ENCODE measurements at regions not wholly inside any gene's neighbourhood (a gene's known extent, or its start where the extent isn't known, plus 50 kb on each side); places are given as distances from the start of the nearest gene placed in this dataset.

- 91% methylated on average over 3 of the region's 3 CpGs; no CpG with 5 or more reads in 1 of the 2 experiments for WGBS, 2 experiments (ENCODE audit: extremely low coverage in 1 of 2, insufficient coverage in 1 of 2, insufficient read length in 1 of 2, insufficient replicate concordance in 2 of 2, low coverage in 1 of 2, low lambda C conversion rate in 2 of 2, missing lambda C conversion rate in 1 of 2)
- Histone ChIP-seq H3K4me3 (ENCODE audit: extremely low read depth in 1 of 4, insufficient read depth in 2 of 4, low read depth in 3 of 4, low read length in 4 of 4) (no peak overlapping the region), H3K9ac (replicated peaks in 1 of 4; ENCODE audit: extremely low read depth in 1 of 4, low read depth in 3 of 4, low read length in 3 of 4) (no peak overlapping the region), H3K23ac (ENCODE audit: insufficient read length) (no peak overlapping the region), H3K27me3 (replicated peaks in 1 of 4; ENCODE audit: control insufficient read depth in 3 of 4, extremely low read depth in 1 of 4, insufficient read depth in 3 of 4, low read length in 3 of 4) (no peaks in the 10 kb centered on the region), H2BK120ac (replicated peaks; ENCODE audit: low read depth, low read length) (no peak overlapping the region), H2AK5ac (ENCODE audit: low read depth, low read length) (no peak overlapping the region), H3K36me3 (ENCODE audit: control insufficient read depth in 2 of 4, insufficient read depth in 4 of 4, low read length in 3 of 4) (no peaks in the 10 kb centered on the region), H3K14ac (ENCODE audit: insufficient read length) (no peak overlapping the region), H4K8ac (ENCODE audit: extremely low read depth, insufficient read depth, low read length) (no peak overlapping the region), H3K18ac (ENCODE audit: extremely low read depth, low read length) (no peak overlapping the region), H2AFZ (ENCODE audit: low read length) (no peak overlapping the region), H2BK12ac (ENCODE audit: low read depth, low read length) (no peak overlapping the region), H3K79me2 (ENCODE audit: control insufficient read depth in 1 of 2, insufficient read depth in 2 of 2, low read length in 2 of 2) (no peaks in the 10 kb centered on the region), H4K91ac (replicated peaks; ENCODE audit: insufficient read length, low read length) (no peak overlapping the region), H2BK5ac (ENCODE audit: low read depth, low read length) (no peak overlapping the region), H3K27ac (ENCODE audit: low read depth, low read length) (no peak overlapping the region), H3K4me2 (ENCODE audit: insufficient read depth in 1 of 2, low read depth in 2 of 2, low read length in 2 of 2) (no peak overlapping the region), H2BK15ac (ENCODE audit: low read length) (no peak overlapping the region), H3K9me3 (ENCODE audit: insufficient read depth in 2 of 2, low read depth in 1 of 2, low read length in 1 of 2) (no peaks in the 10 kb centered on the region), H3K4me1 (replicated peaks in 1 of 4; ENCODE audit: control insufficient read depth in 3 of 4, insufficient read depth in 4 of 4, low read length in 3 of 4) (no peaks in the 10 kb centered on the region), H4K5ac (ENCODE audit: insufficient read length, low read depth, low read length) (no peak overlapping the region), H2BK20ac (ENCODE audit: low read length) (no peak overlapping the region), H3K23me2 (ENCODE audit: low read depth, low read length) (no peaks in the 10 kb centered on the region), H3K79me1 (ENCODE audit: low read depth, low read length) (no peaks in the 10 kb centered on the region), H3K56ac (replicated peaks; ENCODE audit: insufficient read length, low read depth, low read length) (no peak overlapping the region), H4K20me1 (replicated peaks in 1 of 2; ENCODE audit: control insufficient read depth in 1 of 2, insufficient read depth in 2 of 2, low read length in 2 of 2) (no peaks in the 10 kb centered on the region), H3K4ac (replicated peaks; ENCODE audit: insufficient read length, low read depth, low read length) (no peak overlapping the region)
- ChIA-PET CTCF (ENCODE audit: partially characterized antibody) (interaction anchor here (0.7 to 3.0 kb wide), 6 partner anchors 11 to 107 kb away, joined by 3 to 12 read pairs (median 4); no protein-coding TSS in a partner anchor), POLR2A (ENCODE audit: partially characterized antibody) (no interaction called here)
- FAIRE-seq (no peak), DNase-seq (ENCODE audit: low read depth in 1 of 2, low spot score in 2 of 2) (no peak)
- TF ChIP-seq CTCF (IDR thresholded peaks at IDR 0.05; ENCODE audit: control extremely low read depth in 1 of 3, insufficient read depth in 1 of 3, low read depth in 1 of 3, low read length in 3 of 3) (no peak), EP300 (IDR thresholded peaks at IDR 0.05; ENCODE audit: borderline replicate concordance in 1 of 2, low read depth in 2 of 2, low read length in 2 of 2) (no peak), CBX8 (IDR thresholded peaks at IDR 0.05; ENCODE audit: borderline replicate concordance, low read depth, low read length) (no peak), RBBP5 (IDR thresholded peaks at IDR 0.05; ENCODE audit: borderline replicate concordance, low read depth, low read length) (no peak), MAFK (IDR thresholded peaks at IDR 0.05; ENCODE audit: low read depth, low read length) (no peak), EZH2 (IDR thresholded peaks at IDR 0.05; ENCODE audit: low read depth, low read length, severe bottlenecking) (no peak), CHD1 (IDR thresholded peaks at IDR 0.05; ENCODE audit: low read depth, low read length) (no peak), BRCA1 (IDR thresholded peaks at IDR 0.05; ENCODE audit: low read depth, low read length) (no peak), RFX5 (IDR thresholded peaks at IDR 0.05; ENCODE audit: borderline replicate concordance, low read depth, low read length) (no peak), HDAC6 (IDR thresholded peaks at IDR 0.05; ENCODE audit: low read depth, low read length) (no peak), SP2 (IDR thresholded peaks at IDR 0.05; ENCODE audit: low read length) (no peak), POU5F1 (IDR thresholded peaks at IDR 0.05; ENCODE audit: low read depth, low read length) (no peak)
Measured at GRCh38 chr1:168421399-168422004, 122.3 kb downstream of the XCL2 start.

Data from H1 (cell line).